Lower leg skin (tissue), 3 donors: ENCODE measurements at regions not wholly inside any gene's neighbourhood (a gene's known extent, or its start where the extent isn't known, plus 50 kb on each side); places are given as distances from the start of the nearest gene placed in this dataset.

Experiments used
- POLR2A ChIP-seq, 2 donors: fragments of 450-650 bp; IDR thresholded peaks; one replicate each; pipeline ENCODE4 v1.6.1; 2016 to 2017; ENCODE audit warnings: antibody characterized with exemption in 2 of 2, mild to moderate bottlenecking in 1 of 2, moderate library complexity in 1 of 2
- TF ChIP-seq, protein P1 (sequence below), 3 donors: fragments of 450-650 bp; IDR thresholded peaks; one replicate each; pipeline ENCODE4 v1.5.1; 2016; ENCODE audit warnings: antibody characterized with exemption in 3 of 3, mild to moderate bottlenecking in 3 of 3, moderate library complexity in 2 of 3

DNA sequence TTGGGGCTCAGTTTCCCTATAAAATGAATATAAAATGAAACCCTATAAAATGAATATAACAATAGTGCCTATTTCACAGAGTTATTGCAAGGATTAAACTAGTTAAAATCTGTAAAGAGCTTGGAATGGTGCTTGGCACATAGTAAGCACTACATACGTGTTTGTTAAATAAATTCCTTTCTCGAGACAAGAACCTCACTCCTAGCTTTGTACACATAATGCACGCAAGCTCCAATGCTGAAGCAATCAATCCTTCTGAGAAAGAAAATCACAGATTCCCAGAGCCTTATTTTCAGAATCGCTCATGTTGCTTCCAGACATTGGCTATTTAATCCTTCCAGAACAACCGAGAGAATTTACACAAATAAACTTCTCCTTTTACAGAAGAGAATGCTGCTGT, 440.9 kb downstream of the IRS1 start:
- no peak for TF ChIP-seq POLR2A (IDR thresholded peaks at IDR 0.05)
- TF ChIP-seq, protein P1, sequence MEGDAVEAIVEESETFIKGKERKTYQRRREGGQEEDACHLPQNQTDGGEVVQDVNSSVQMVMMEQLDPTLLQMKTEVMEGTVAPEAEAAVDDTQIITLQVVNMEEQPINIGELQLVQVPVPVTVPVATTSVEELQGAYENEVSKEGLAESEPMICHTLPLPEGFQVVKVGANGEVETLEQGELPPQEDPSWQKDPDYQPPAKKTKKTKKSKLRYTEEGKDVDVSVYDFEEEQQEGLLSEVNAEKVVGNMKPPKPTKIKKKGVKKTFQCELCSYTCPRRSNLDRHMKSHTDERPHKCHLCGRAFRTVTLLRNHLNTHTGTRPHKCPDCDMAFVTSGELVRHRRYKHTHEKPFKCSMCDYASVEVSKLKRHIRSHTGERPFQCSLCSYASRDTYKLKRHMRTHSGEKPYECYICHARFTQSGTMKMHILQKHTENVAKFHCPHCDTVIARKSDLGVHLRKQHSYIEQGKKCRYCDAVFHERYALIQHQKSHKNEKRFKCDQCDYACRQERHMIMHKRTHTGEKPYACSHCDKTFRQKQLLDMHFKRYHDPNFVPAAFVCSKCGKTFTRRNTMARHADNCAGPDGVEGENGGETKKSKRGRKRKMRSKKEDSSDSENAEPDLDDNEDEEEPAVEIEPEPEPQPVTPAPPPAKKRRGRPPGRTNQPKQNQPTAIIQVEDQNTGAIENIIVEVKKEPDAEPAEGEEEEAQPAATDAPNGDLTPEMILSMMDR (IDR thresholded peaks at IDR 0.05), result no peak
